Neural progenitor cell (in vitro differentiated cells): ENCODE measurements at regions not wholly inside any gene's neighbourhood (a gene's known extent, or its start where the extent isn't known, plus 50 kb on each side); places are given as distances from the start of the nearest gene placed in this dataset.
A peak's percentile ranks its signal among the peaks of the same experiment; 100 is the strongest.

Experiments used
- DNase-seq: peaks from one replicate; pipeline ENCODE4 v3.0.0-alpha.2; 2016; ENCODE audit warnings: low spot score
- H2AFZ ChIP-seq: fragments of 200-600 bp; sonication (generic); replicated peaks from 2 replicates; pipeline ENCODE4 v1.6.1; 2016; ENCODE audit warnings: antibody characterized with exemption
- H3F3A ChIP-seq: fragments of 200-600 bp; sonication (generic); 2 replicates; pipeline ENCODE4 v1.6.1; 2016; ENCODE audit warnings: antibody characterized with exemption, low read depth
- H3K27ac ChIP-seq: fragments of 200-600 bp; sonication (generic); 2 replicates; pipeline ENCODE4 v1.5.1; 2016; ENCODE audit warnings: mild to moderate bottlenecking
- H3K27me3 ChIP-seq: fragments of 200-600 bp; sonication (generic); 2 replicates; pipeline ENCODE4 v1.6.1; 2016; ENCODE audit warnings: mild to moderate bottlenecking, moderate library complexity
- H3K36me3 ChIP-seq: fragments of 200-600 bp; sonication (generic); 2 replicates; pipeline ENCODE4 v1.5.1; 2016
- H3K4me1 ChIP-seq: fragments of 200-600 bp; sonication (generic); 2 replicates; pipeline ENCODE4 v1.6.1; 2016; ENCODE audit warnings: mixed run types
- H3K4me2 ChIP-seq: fragments of 200-600 bp; sonication (generic); 2 replicates; pipeline ENCODE4 v1.6.1; 2016
- H3K4me3 ChIP-seq: fragments of 200-600 bp; sonication (generic); 2 replicates; pipeline ENCODE4 v1.5.1; 2016
- H3K79me2 ChIP-seq: fragments of 200-600 bp; sonication (generic); 2 replicates; pipeline ENCODE4 v1.6.1; 2016; ENCODE audit warnings: low read depth
- H3K9ac ChIP-seq: fragments of 200-600 bp; sonication (generic); 2 replicates; pipeline ENCODE4 v1.6.1; 2016
- H3K9me3 ChIP-seq: fragments of 200-600 bp; sonication (generic); 2 replicates; pipeline ENCODE4 v1.5.1; 2016; ENCODE audit warnings: low read depth
- H4K20me1 ChIP-seq: fragments of 200-600 bp; sonication (generic); 2 replicates; pipeline ENCODE4 v1.6.1; 2016; ENCODE audit warnings: low read depth
- H3K27ac Mint-ChIP-seq: 3 replicates; pipeline ENCODE4 v1.8.0; 2021; ENCODE audit warnings: mixed read lengths
- H3K27me3 Mint-ChIP-seq: 2 replicates; pipeline ENCODE4 v1.8.0; 2022; ENCODE audit warnings: low read depth, mild to moderate bottlenecking, inconsistent platforms, moderate library complexity, mixed read lengths; ENCODE audit not compliant: insufficient read depth
- H3K36me3 Mint-ChIP-seq: 3 replicates; pipeline ENCODE4 v1.8.0; 2021; ENCODE audit warnings: mixed read lengths
- H3K4me1 Mint-ChIP-seq: 3 replicates; pipeline ENCODE4 v1.8.0; 2021; ENCODE audit warnings: mixed read lengths
- H3K4me3 Mint-ChIP-seq: 3 replicates; pipeline ENCODE4 v1.8.0; 2021; ENCODE audit warnings: mild to moderate bottlenecking, moderate library complexity, mixed read lengths
- H3K9me3 Mint-ChIP-seq: 3 replicates; pipeline ENCODE4 v1.8.0; 2020; ENCODE audit warnings: mixed read lengths
- EZH2 ChIP-seq: fragments of 200-600 bp; sonication (generic); IDR thresholded peaks from 2 replicates; pipeline ENCODE4 v1.6.1; 2017; ENCODE audit warnings: antibody characterized with exemption, mild to moderate bottlenecking, moderate library complexity
- EZH2phosphoT487 ChIP-seq: fragments of 200-600 bp; sonication (generic); IDR thresholded peaks from 2 replicates; pipeline ENCODE4 v1.6.1; 2017; ENCODE audit warnings: antibody characterized with exemption
- TF ChIP-seq, protein P1 (sequence below): fragments of 200-600 bp; sonication (generic); IDR thresholded peaks from 2 replicates; pipeline ENCODE4 v1.5.1; 2017; ENCODE audit warnings: antibody characterized with exemption, mild to moderate bottlenecking

GRCh38 chr22:48021991-48022401 lies 1259.5 kb downstream of the TBC1D22A start:
- H3F3A ChIP-seq: peaks cover 3% of the 10 kb centered on the region
- Mint-ChIP-seq H3K9me3 (peaks cover 34% of the 10 kb centered on the region), H3K27ac (no peak overlapping the region), H3K4me3 (no peak overlapping the region), H3K4me1 (peaks cover 14% of the 10 kb centered on the region), H3K36me3 (peaks cover 5% of the 10 kb centered on the region), H3K27me3 (peaks cover 12% of the 10 kb centered on the region)
- H3K27ac ChIP-seq: no peak overlapping the region
- H3K79me2 ChIP-seq: no peaks in the 10 kb centered on the region
- H4K20me1 ChIP-seq: no peaks in the 10 kb centered on the region
- H2AFZ ChIP-seq: no peak overlapping the region
- no peak for TF ChIP-seq EZH2phosphoT487
- TF ChIP-seq, protein P1, sequence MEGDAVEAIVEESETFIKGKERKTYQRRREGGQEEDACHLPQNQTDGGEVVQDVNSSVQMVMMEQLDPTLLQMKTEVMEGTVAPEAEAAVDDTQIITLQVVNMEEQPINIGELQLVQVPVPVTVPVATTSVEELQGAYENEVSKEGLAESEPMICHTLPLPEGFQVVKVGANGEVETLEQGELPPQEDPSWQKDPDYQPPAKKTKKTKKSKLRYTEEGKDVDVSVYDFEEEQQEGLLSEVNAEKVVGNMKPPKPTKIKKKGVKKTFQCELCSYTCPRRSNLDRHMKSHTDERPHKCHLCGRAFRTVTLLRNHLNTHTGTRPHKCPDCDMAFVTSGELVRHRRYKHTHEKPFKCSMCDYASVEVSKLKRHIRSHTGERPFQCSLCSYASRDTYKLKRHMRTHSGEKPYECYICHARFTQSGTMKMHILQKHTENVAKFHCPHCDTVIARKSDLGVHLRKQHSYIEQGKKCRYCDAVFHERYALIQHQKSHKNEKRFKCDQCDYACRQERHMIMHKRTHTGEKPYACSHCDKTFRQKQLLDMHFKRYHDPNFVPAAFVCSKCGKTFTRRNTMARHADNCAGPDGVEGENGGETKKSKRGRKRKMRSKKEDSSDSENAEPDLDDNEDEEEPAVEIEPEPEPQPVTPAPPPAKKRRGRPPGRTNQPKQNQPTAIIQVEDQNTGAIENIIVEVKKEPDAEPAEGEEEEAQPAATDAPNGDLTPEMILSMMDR: no peak
- TF ChIP-seq EZH2: no peak
- no peak overlapping the region for H3K4me3 ChIP-seq
- DNase-seq: peak; percentile 16
- H3K4me2 ChIP-seq: no peak overlapping the region
- no peaks in the 10 kb centered on the region for H3K36me3 ChIP-seq
- H3K9me3 ChIP-seq: peaks cover 11% of the 10 kb centered on the region
- no peaks in the 10 kb centered on the region for H3K27me3 ChIP-seq
- H3K9ac ChIP-seq: no peak overlapping the region
- no peaks in the 10 kb centered on the region for H3K4me1 ChIP-seq

DNA sequence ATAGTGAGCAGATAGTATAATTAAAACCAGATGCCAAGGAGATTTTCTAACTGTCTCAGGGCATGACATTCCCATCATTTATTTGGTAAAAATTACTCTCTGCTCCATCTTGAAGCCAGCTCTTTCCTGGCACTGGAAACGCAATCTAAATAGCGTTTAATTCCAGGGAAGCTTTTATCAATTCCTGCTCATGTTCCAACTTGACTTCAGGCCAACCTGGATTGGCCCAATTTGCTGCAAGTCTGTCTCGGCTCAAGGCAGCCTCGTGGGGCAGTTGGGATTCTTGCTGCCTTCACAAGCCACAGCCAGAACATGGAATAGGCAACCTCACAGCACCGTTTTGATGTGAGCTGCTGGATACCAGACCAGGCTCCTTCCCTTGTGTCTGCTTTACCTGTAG lies 1255.9 kb downstream of the TBC1D22A start:
- Mint-ChIP-seq H3K9me3 (peaks cover 34% of the 10 kb centered on the region), H3K4me3 (no peak overlapping the region), H3K27me3 (peaks cover 10% of the 10 kb centered on the region), H3K27ac (no peak overlapping the region), H3K4me1 (peaks cover 14% of the 10 kb centered on the region), H3K36me3 (peaks cover 5% of the 10 kb centered on the region)
- Histone ChIP-seq H3F3A (peaks cover 3% of the 10 kb centered on the region), H4K20me1 (no peaks in the 10 kb centered on the region), H3K4me2 (no peak overlapping the region), H3K36me3 (no peaks in the 10 kb centered on the region), H2AFZ (no peak overlapping the region), H3K27ac (no peak overlapping the region), H3K9ac (no peak overlapping the region), H3K4me3 (no peak overlapping the region), H3K4me1 (no peaks in the 10 kb centered on the region), H3K9me3 (peaks cover 11% of the 10 kb centered on the region), H3K27me3 (no peaks in the 10 kb centered on the region), H3K79me2 (no peaks in the 10 kb centered on the region)
- DNase-seq: no peak
- TF ChIP-seq EZH2 (no peak), EZH2phosphoT487 (no peak)
- TF ChIP-seq, protein P1: no peak

DNA sequence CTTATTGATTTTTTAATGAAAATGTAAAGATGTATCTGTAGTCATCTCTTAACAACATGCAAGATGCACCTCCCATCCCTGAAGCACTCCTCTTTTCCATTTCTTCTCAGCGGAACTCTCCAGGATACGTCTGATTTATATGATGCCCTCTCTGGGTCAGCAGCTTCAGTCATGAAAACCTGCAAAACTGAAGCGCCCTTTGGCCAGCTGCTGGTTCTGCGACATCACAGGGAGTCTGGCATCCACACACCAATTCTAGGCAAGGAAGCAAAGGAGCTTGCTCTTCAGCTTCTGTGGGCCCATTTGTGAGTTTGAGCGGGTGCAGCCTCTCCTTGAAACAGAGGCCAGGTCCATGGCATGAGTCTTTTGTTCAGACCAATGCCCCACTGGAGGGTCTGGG lies 1253.3 kb downstream of the TBC1D22A start:
- peaks cover 26% of the 10 kb centered on the region for H3K9me3 Mint-ChIP-seq
- Histone ChIP-seq H3K9ac (no peak overlapping the region), H3K9me3 (peaks cover 5% of the 10 kb centered on the region), H3K4me2 (no peak overlapping the region), H3F3A (no peaks in the 10 kb centered on the region), H3K27me3 (no peaks in the 10 kb centered on the region), H3K4me3 (no peak overlapping the region), H4K20me1 (no peaks in the 10 kb centered on the region), H3K27ac (no peak overlapping the region), H2AFZ (no peak overlapping the region), H3K36me3 (no peaks in the 10 kb centered on the region), H3K79me2 (no peaks in the 10 kb centered on the region), H3K4me1 (no peaks in the 10 kb centered on the region)
- no peaks in the 10 kb centered on the region for H3K4me1 Mint-ChIP-seq
- no peak overlapping the region for H3K4me3 Mint-ChIP-seq
- peaks cover 10% of the 10 kb centered on the region for H3K27me3 Mint-ChIP-seq
- DNase-seq: no peak
- no peak for TF ChIP-seq EZH2
- TF ChIP-seq, protein P1: no peak
- TF ChIP-seq EZH2phosphoT487: no peak
- no peak overlapping the region for H3K27ac Mint-ChIP-seq
- peaks cover 5% of the 10 kb centered on the region for H3K36me3 Mint-ChIP-seq
